Common myeloid progenitor, CD34-positive (primary cell): ENCODE measurements at regions not wholly inside any gene's neighbourhood (a gene's known extent, or its start where the extent isn't known, plus 50 kb on each side); places are given as distances from the start of the nearest gene placed in this dataset.

Source experiments
- CTCF ChIA-PET: fragments of 350-600 bp; sonication (Branson Sonifier 250); formaldehyde crosslinking; loops from one replicate; lab custom pipeline; 2021; ENCODE audit warnings: antibody characterized with exemption; lab: Charles Lee
- POLR2A ChIA-PET: fragments of 350-600 bp; sonication (Branson Sonifier 250); formaldehyde crosslinking; loops from one replicate; lab custom pipeline; 2021; ENCODE audit warnings: antibody characterized with exemption; lab: Charles Lee
- DNase-seq, 3 donors: peaks; one replicate each; pipeline versions ENCODE4 v3.0.0 to v3.0.0-alpha.2; 2013
- H3K27ac ChIP-seq, 2 experiments: 1 replicate in 1 of 2; 2 replicates in 1 of 2; pipeline ENCODE4 v1.7.0; 2013; ENCODE audit warnings: inconsistent platforms in 2 of 2, low read length in 2 of 2, mild to moderate bottlenecking in 2 of 2, low read depth in 1 of 2, moderate library complexity in 1 of 2; ENCODE audit not compliant: severe bottlenecking in 2 of 2, insufficient read depth in 1 of 2, poor library complexity in 1 of 2
- H3K27me3 ChIP-seq, 5 experiments: replicated peaks in 2 of 5; 1 replicate in 3 of 5; 2 replicates in 2 of 5; pipeline versions ENCODE4 v1.6.1 to v1.7.0; 2013; ENCODE audit warnings: low read length in 4 of 5, mild to moderate bottlenecking in 2 of 5, moderate library complexity in 2 of 5, inconsistent platforms in 1 of 5; ENCODE audit not compliant: insufficient read depth in 5 of 5, control insufficient read depth in 4 of 5
- H3K36me3 ChIP-seq, 4 experiments: 1 replicate in 2 of 4; 2 replicates in 2 of 4; pipeline versions ENCODE4 v1.6.1 to v1.7.0; 2013; ENCODE audit warnings: low read length in 3 of 4, control low read depth in 1 of 4, mild to moderate bottlenecking in 1 of 4; ENCODE audit not compliant: control insufficient read depth in 4 of 4, insufficient read depth in 4 of 4
- H3K4me1 ChIP-seq, 4 experiments: 1 replicate in 3 of 4; 2 replicates in 1 of 4; pipeline versions ENCODE4 v1.6.1 to v1.7.1; 2013; ENCODE audit warnings: low read length in 3 of 4, mild to moderate bottlenecking in 3 of 4, control low read depth in 1 of 4, inconsistent platforms in 1 of 4, moderate library complexity in 1 of 4; ENCODE audit not compliant: control insufficient read depth in 4 of 4, insufficient read depth in 4 of 4; ENCODE audit errors: control extremely low read depth in 1 of 4
- H3K4me3 ChIP-seq, 7 experiments: 1 replicate in 4 of 7; 2 replicates in 3 of 7; pipeline versions ENCODE4 v1.5.1 to v1.7.0; 2013; ENCODE audit warnings: mild to moderate bottlenecking in 7 of 7, low read length in 6 of 7, moderate library complexity in 6 of 7, inconsistent platforms in 2 of 7, low read depth in 2 of 7, control low read depth in 1 of 7; ENCODE audit not compliant: insufficient read depth in 4 of 7, control insufficient read depth in 1 of 7; ENCODE audit errors: extremely low read depth in 1 of 7
- H3K9me3 ChIP-seq, 5 experiments: 1 replicate in 4 of 5; 2 replicates in 1 of 5; pipeline versions ENCODE4 v1.6.1 to v1.7.1; 2013; ENCODE audit warnings: low read length in 4 of 5, mild to moderate bottlenecking in 2 of 5, inconsistent platforms in 1 of 5, low read depth in 1 of 5, moderate library complexity in 1 of 5; ENCODE audit not compliant: control insufficient read depth in 4 of 5, insufficient read depth in 2 of 5; ENCODE audit errors: control extremely low read depth in 1 of 5
- WGBS: methylation state at CpG from one replicate; pipeline ENCODE4 v1.1.5; 2013; ENCODE audit not compliant: insufficient coverage; 5-methylcytosine and 5-hydroxymethylcytosine counted together

GRCh38 chr5:116674881-116675625 lies 100.4 kb upstream of the SEMA6A start:
- Histone ChIP-seq H3K9me3 (no peaks in the 10 kb centered on the region), H3K36me3 (no peaks in the 10 kb centered on the region), H3K27me3 (peaks cover 0 to 3% (median 0%) of the 10 kb centered on the region in 5 experiments), H3K4me1 (no peaks in the 10 kb centered on the region), H3K4me3 (no peak overlapping the region), H3K27ac (no peak overlapping the region)
- WGBS: 96% methylated on average over 3 of the region's 6 CpGs
- ChIA-PET POLR2A (no interaction called here), CTCF (no interaction called here)
- DNase-seq: no peak

- peaks cover 0 to 3% (median 0%) of the 10 kb centered on the region in 4 experiments for H3K4me1 ChIP-seq
- no peak overlapping the region for H3K4me3 ChIP-seq
- CTCF ChIA-PET: no interaction called here
- no peaks in the 10 kb centered on the region for H3K36me3 ChIP-seq
- no peak overlapping the region for H3K27ac ChIP-seq
- H3K9me3 ChIP-seq: no peaks in the 10 kb centered on the region
- 95% methylated on average over 2 of the region's 2 CpGs for WGBS
- H3K27me3 ChIP-seq: peaks cover 0 to 3% (median 0%) of the 10 kb centered on the region in 5 experiments
- POLR2A ChIA-PET: no interaction called here
- no peak for DNase-seq
Measured at GRCh38 chr5:116673453-116673852, 98.8 kb upstream of the SEMA6A start.

GRCh38 chr5:116672203-116672602 lies 97.6 kb upstream of the SEMA6A start:
- Histone ChIP-seq H3K27me3 (peaks cover 0 to 3% (median 0%) of the 10 kb centered on the region in 5 experiments), H3K36me3 (no peaks in the 10 kb centered on the region), H3K4me3 (no peak overlapping the region), H3K27ac (no peak overlapping the region), H3K4me1 (peaks cover 0 to 3% (median 0%) of the 10 kb centered on the region in 4 experiments), H3K9me3 (no peaks in the 10 kb centered on the region)
- DNase-seq: no peak
- ChIA-PET CTCF (no interaction called here), POLR2A (no interaction called here)

GRCh38 chr5:116671211-116671736 lies 96.7 kb upstream of the SEMA6A start:
- Histone ChIP-seq H3K4me3 (no peak overlapping the region), H3K4me1 (peaks cover 0 to 3% (median 0%) of the 10 kb centered on the region in 4 experiments), H3K36me3 (no peaks in the 10 kb centered on the region), H3K27ac (no peak overlapping the region), H3K9me3 (no peaks in the 10 kb centered on the region), H3K27me3 (peaks cover 0 to 5% (median 0%) of the 10 kb centered on the region in 5 experiments)
- DNase-seq: no peak
- ChIA-PET POLR2A (no interaction called here), CTCF (no interaction called here)
- no CpG with 5 or more reads among the region's 1 CpG for whole genome bisulfite sequencing

GRCh38 chr5:116669261-116670031 lies 94.8 kb upstream of the SEMA6A start:
- CTCF ChIA-PET: no interaction called here
- POLR2A ChIA-PET: no interaction called here

GRCh38 chr5:116668390-116668789 lies 93.8 kb upstream of the SEMA6A start:
- Histone ChIP-seq H3K9me3 (no peaks in the 10 kb centered on the region), H3K36me3 (no peaks in the 10 kb centered on the region), H3K27me3 (peaks cover 0 to 2% (median 0%) of the 10 kb centered on the region in 5 experiments), H3K27ac (no peak overlapping the region), H3K4me3 (no peak overlapping the region), H3K4me1 (peaks cover 0 to 3% (median 0%) of the 10 kb centered on the region in 4 experiments)
- CTCF ChIA-PET: no interaction called here
- no CpG with 5 or more reads among the region's 1 CpG for WGBS
- POLR2A ChIA-PET: no interaction called here
- no peak for DNase-seq

More at GRCh38 chr5:116669261-116670031, 94.8 kb upstream of the SEMA6A start:
- Histone ChIP-seq H3K4me3 (no peak overlapping the region), H3K27me3 (peaks cover 0 to 2% (median 0%) of the 10 kb centered on the region in 5 experiments), H3K27ac (no peak overlapping the region), H3K36me3 (no peaks in the 10 kb centered on the region), H3K9me3 (no peaks in the 10 kb centered on the region), H3K4me1 (peaks cover 0 to 3% (median 0%) of the 10 kb centered on the region in 4 experiments)
- 94% methylated on average over 2 of the region's 4 CpGs for WGBS
- DNase-seq: peak in 1 of 3 donors; percentile 19
